OCI-LY7 (cell line): ENCODE measurements at regions not wholly inside any gene's neighbourhood (a gene's known extent, or its start where the extent isn't known, plus 50 kb on each side); places are given as distances from the start of the nearest gene placed in this dataset.

Experiments
- CTCF ChIP-seq: fragments of 200-600 bp; sonication (generic); conservative IDR thresholded peaks from 2 replicates; pipeline ENCODE4 v1.5.1; 2014; ENCODE audit warnings: mild to moderate bottlenecking, antibody characterized with exemption, low read length, moderate library complexity, mixed read lengths
- EZH2phosphoT487 ChIP-seq: fragments of 200-600 bp; sonication (generic); IDR thresholded peaks from 2 replicates; pipeline ENCODE4 v1.6.1; 2018; ENCODE audit warnings: low read depth, borderline replicate concordance, mild to moderate bottlenecking, mixed run types, antibody characterized with exemption, low read length, moderate library complexity, mixed read lengths

GRCh38 chr7:125814100-125814499, 884.5 kb upstream of the POT1 start:
- no peak for TF ChIP-seq CTCF
- TF ChIP-seq EZH2phosphoT487: no peak
